HG03280 (cell line): ENCODE measurements at regions not wholly inside any gene's neighbourhood (a gene's known extent, or its start where the extent isn't known, plus 50 kb on each side); places are given as distances from the start of the nearest gene placed in this dataset.
"Not testable (repeated sequence)": the region's sequence is repeated elsewhere in the genome, so short reads cannot be mapped to it uniquely, and the experiment has no call there.

ENCODE experiments used
- ATAC-seq: cut with Tn5 transposase; IDR thresholded peaks from one replicate; pipeline ENCODE4 v1.9.1; 2021; ENCODE audit warnings: mild to moderate bottlenecking, moderate library complexity; ENCODE audit not compliant: unreplicated experiment

DNA sequence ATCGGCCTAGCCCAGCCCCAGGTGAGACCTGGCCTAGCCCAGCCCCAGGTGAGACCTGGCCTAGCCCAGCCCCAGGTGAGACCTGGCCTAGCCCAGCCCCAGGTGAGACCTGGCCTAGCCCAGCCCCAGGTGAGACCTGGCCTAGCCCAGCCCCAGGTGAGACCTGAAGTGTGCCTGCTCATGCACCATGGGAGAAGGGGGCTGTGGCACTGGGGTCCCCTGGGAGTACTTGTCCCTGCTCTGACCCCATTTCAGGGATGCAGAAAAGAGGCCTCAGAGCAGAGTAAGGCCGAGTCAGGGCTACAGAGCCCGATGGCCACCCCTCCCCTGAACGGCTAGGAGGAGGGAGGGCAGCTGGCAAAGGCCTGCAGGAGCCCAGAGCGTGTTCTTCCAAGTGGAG lies 129.6 kb downstream of the CRYBB2 start:
- ATAC-seq, result not testable (repeated sequence)

- ATAC-seq, result no peak
These were observed 131.1 kb downstream of the CRYBB2 start for GRCh38 chr22:25350551-25350971.

GRCh38 chr22:25351631-25352293 lies 132.3 kb downstream of the CRYBB2 start:
- no peak for ATAC-seq

DNA sequence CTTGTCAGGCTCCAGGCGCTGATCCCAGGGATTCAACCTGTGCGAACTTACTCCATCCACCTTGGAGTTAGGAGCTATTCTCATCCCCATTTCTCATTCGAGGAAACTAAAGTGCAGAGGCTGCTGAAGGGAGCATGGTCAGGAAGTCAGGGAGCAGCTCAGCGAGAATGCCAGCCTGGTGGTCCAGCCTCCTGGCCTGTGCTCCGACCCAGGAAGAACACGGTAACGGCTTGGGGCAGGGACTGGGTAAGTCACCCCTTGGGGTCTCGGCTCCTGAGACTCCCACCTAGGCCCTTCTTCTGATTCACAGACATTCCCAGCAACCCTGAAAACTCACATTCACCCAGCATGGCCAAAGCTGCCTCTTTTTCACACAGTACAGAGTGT lies 132.8 kb downstream of the CRYBB2 start:
- ATAC-seq, result no peak

DNA sequence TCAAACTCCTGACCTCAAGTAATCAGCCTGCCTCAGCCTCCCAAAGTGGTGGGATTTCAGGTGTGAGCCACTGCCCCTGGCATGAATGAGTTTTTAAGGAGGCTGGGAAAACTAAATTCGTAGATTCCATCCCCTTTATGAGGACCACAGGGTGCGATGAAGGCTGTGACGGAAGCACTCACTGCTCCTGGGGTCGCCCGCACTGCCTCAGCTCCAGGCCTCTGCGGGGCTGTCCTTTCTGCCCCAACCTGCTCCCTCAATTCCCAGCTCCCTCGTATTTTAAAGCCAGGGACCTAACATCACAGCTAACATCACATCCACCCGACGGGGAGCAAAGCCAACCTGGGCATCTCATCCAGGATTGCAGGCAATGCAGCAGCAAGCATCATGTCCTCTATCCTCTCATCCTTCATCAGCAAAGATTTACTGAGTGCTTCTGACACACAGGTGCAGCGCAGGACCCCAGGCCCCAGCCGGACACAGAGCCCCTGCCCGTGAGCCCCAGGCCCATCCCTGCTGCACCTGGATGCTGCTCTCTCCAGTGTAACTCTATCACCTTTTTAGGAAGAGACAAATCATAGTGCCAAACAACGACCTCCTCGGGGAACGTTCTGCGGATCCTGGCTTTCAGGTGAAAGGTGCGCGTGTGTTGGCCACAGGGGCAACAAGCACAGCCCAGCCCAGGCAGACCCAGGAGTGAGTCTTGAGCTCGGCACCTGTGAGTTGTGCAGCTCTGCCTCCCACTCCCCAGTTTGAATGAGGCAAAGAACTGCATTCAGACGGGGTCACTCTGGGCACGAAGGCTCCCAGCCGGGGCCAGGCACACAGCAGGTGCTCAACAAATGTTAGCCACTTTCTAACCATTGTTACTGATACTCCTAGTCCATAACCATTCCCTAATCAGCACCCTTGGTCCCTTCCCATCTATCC lies 134.3 kb downstream of the CRYBB2 start:
- ATAC-seq, result no peak

DNA sequence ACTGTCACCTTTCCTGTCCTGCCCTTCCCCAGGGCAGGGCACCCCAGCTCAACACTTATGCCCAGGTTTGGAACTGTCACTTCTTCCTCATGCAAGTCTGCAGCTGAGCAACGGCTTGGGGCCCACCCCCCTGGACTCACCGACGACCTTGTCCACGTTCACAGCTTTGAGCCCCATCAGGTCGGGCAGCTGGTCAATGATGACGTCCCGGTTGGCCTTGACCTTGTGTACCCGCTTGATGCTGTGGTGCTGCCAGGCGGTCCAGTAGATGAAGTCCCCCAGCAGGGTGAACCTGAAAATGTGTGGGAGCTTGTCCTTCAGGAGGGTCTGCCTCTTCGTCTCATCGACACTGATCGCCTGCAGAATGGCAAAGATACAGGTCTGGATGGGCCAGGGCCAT lies 135.0 kb downstream of the CRYBB2 start:
- no peak for ATAC-seq

- ATAC-seq, result no peak
These were observed 137.7 kb downstream of the CRYBB2 start for GRCh38 chr22:25357132-25357455.

- ATAC-seq, result no peak
These were observed 138.4 kb downstream of the CRYBB2 start for GRCh38 chr22:25357606-25358420.

DNA sequence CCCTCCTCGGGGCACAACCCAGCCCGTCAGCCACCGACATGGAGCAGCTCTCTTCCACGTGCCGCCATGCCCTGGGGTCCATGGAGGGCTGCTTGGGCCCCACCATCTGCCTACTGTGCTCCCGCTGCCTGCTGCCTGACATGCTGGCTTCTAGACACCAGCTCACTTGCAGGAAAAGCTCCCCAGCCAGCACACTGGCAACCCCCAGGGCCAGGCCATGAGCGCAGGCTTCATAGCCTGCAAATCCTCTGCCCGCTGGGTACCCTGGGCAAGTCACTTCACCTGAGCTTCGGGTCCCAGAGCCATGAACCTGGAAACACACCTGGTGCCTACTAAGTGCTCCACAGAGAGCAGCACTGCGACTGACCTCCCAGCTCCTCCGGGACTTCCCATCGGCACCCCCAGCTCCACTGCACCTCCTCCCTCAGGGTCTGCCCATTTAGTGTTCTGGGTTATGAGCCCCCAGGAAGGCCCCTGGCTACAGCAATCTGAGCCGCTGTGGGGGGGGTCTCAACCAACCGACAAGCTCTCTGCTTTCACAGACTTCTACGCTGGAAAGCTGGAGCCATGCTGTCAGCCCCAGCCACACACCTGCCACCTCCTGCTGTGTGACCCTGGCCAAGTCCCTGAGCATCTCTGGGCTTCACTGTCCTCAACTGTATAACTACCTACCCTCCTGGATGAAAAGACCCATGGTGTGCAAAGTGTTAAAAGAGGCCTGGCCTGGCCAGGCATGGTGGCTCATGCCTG lies 139.2 kb downstream of the CRYBB2 start:
- no peak for ATAC-seq

- ATAC-seq, result no peak
These were observed 140.3 kb downstream of the CRYBB2 start for GRCh38 chr22:25359601-25360261.

DNA sequence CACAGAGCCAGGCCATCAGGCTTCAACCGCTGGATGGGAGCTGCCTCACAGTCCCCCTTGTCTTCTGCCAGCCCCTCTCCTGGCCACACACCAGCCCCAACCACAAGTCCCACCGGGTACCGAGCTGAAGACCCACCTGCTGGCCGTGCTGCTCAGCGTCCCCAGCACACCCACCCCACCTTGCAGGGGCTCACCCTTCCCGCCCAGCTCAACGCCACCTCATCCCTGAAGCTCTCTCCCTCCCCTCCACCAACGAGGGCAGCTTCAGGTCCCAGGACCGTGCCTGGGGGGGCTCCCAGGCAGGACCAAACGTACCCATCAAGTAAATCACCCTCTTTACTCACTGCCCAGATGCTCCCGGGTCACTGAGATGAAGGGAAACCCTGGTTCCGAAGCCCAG lies 141.0 kb downstream of the CRYBB2 start:
- ATAC-seq, result no peak

GRCh38 chr22:25360891-25361645 lies 141.6 kb downstream of the CRYBB2 start:
- ATAC-seq, result no peak

DNA sequence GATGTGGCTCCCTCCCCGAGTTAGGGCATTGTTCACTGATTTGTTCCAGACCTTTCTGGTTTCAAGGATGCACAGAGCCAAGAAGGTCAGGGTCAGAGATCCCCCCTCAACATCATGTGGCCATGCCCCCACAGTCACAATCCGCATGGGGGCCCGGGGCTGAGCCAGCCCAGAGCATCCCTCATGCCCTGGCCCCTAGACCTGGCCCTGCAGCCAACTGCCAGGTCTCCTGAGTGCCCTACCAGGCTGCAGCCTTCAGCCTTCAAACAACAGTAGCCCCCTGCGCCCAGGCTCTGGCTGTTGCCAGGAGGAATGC lies 142.4 kb downstream of the CRYBB2 start:
- no peak for ATAC-seq

- no peak for ATAC-seq
These were observed 142.9 kb downstream of the CRYBB2 start for GRCh38 chr22:25362215-25362882.

- no peak for ATAC-seq
These were observed 143.4 kb downstream of the CRYBB2 start for GRCh38 chr22:25362883-25363240.

- no peak for ATAC-seq
These were observed 144.0 kb downstream of the CRYBB2 start for GRCh38 chr22:25363474-25363873.

DNA sequence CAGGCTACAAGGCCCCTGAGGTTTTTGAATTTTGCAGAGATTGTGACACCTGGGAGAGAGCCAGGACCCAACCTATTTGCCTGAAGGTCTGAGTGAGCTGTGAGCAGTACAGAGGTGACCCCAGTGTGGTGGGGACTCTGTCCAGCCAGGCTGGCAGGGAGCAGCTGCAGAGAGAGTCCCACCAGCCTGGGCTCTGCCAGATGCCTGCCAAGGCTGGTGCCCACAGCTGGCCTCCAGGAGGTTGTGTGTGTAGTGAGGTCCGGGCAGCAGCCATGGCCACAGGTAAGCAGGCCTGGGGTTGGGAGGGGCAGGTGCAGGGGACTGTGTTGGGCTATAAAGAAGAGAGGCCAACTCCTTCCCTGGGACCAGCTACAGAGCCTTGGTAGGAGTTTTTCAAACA lies 144.8 kb downstream of the CRYBB2 start:
- no peak for ATAC-seq

DNA sequence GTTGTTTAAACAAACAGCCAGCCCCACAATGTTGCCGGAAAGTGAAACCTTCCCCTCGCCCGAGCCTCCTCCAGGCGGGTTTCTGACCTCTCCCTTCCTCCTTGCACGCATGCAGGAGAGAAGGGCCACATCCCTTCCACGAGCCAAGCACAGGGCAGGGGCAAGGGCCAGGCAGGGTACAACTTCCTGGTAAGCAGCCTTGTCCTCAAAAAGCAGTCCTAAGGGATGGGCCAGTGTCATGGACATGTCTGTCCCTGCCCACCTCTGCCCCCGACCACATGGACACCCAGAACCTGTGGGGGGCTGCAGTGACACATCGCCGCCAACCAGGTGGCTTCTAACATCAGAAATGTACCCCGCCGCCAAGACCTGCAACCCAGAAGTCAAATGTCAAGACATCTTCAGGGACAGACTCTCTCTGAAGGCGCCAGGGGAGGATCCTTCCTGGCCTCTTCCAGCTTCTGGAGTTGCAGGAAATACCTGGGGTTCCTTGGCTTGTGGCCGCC lies 145.3 kb downstream of the CRYBB2 start:
- ATAC-seq, result no peak
